ENCODE measurements at regions not wholly inside any gene's neighbourhood (a gene's known extent, or its start where the extent isn't known, plus 50 kb on each side); places are given as distances from the start of the nearest gene placed in this dataset.

DNA sequence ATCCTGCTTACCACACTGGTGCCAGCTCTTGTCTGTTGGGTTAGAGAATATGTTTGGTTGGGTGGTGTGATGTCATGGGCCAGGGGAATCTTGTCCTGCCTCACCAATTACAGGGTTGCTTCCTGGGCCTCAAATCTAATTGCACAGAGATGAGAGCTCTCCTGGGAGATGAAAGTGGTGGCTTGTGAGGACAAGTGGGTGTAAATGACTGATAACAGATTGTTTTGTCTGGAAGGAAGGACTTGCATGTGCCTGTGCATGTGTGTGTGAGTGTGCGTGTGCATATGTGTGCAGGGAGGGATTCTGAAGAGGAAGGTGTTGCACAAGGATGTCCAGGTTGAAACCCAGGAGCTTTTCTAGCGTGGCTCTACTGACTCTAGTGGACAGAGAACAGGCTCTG is 271.9 kb downstream of the LOXHD1 start:
- no peak for DNase-seq (ENCODE audit: low spot score)

GRCh38 chr18:46386788-46387187 is 270.2 kb downstream of the LOXHD1 start:
- DNase-seq (ENCODE audit: low spot score), result no peak

DNA sequence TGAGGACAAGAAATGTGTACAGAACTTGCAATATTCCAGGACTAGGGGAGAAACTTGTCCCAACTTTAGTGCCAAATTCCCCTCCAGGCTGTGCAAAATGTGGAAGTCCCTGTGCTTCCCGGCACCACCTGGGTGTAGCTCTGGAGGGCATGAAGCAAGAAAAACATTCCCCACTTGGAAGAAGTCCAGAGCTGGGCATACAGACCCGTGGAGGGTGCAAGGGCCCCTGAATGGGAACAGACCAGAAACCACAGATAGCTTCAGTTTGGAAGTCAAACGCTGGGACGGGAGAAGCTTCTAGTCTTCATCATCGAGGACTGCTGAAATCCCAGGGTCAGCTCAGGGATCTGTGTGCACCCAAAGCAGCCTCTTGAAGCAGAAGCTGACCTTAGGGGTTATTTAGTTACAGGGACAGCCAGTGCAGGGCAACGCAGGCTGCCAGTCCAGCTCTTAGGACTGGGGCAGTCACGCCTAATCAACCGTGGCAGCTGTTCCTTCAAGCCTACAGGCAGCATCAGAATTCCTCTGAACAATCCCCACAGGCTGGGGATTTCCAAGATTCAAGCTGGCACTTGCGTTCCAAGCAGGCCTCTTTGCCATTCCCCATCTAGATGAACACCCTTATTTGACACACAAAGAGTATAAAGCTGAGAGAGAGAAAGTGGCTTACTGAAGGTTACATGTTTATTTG is 269.4 kb downstream of the LOXHD1 start:
- DNase-seq (ENCODE audit: low spot score), result no peak

- no peak for DNase-seq (ENCODE audit: low spot score)
Measured at GRCh38 chr18:46388286-46388685, 268.7 kb downstream of the LOXHD1 start.

DNA sequence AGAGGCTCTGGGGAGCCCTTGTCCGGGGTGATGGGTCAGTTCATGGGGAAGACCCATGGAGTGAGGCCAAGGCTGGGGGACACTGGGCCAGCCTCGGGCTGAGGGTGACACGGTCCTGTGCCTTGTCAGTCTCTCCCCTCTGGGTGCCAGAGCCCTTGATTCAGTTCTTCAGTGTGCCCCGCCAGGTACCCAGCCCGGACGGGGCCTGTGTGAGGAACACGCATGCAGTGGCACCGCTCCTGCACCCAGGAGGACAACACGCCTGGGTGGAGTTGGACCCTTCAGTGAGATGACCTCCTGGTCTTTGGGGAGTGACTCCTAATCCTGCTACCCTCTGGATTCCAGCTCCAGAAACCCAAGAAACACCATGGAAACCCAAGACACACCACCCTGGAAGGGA is 264.4 kb downstream of the LOXHD1 start:
- DNase-seq (ENCODE audit: low spot score), result no peak

DNA sequence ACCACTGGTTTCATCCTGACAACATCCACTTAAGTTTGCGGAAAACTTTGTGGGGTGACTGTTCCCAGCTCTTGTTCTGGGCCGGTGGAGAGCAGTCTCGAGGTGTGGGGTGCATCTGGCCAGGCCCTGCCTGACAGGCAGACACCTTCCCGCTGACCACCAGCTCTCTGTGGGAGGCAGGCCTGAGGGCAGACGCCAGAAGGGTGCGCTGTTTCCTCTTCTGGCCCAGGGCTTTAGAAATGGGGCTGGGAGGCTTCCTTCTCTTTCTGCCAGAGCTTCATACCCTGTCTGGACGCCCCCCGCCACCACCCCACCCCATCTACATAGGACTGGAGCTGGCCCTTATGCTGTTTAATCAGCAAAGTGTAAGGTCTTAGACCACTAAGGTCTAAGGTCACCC is 263.8 kb downstream of the LOXHD1 start:
- no peak for DNase-seq (ENCODE audit: low spot score)

DNA sequence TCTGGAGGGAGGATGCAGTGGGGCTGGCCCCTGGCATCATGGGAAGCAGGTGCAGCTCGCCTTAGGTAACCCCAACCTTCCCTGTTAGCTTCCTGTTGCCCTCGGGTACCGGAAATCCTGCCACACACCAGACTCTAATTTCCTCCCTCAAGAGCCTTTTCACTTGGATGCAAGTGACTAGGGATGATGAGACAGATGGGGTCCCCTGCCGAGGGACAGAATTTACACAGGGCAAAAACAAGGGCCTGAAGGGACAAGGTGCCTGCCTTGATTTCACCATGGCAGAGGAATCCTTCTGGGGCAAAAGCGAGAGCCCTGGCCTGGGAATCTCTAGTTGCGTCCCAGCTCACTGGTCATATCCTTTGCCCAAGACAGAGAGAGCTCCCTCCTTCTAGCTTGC is 263.1 kb downstream of the LOXHD1 start:
- no peak for DNase-seq (ENCODE audit: low spot score)

DNA sequence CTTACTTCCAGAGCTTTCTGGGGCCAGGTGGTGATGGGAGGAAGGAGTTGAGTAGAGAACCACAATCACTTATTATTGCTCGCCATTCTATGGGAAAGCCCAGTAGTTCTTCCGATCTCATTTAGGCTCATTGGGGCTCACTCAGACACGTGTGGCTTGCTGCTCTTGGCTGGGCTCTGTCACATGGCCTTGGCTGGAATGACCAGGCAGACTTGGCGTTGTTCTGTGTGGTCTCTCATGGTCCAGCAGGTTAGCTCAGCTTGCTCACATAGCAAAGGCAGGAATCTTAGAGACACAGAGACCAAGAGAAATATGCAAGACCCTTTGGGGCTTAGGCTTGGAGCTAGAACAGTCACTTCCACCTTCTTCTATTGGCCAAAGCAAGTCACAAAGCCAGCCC is 261.2 kb downstream of the LOXHD1 start:
- DNase-seq (ENCODE audit: low spot score), result no peak

GRCh38 chr18:46397174-46397573 is 259.8 kb downstream of the LOXHD1 start:
- DNase-seq (ENCODE audit: low spot score), result no peak

- DNase-seq (ENCODE audit: low spot score), result no peak
Measured at GRCh38 chr18:46398005-46398404, 259.0 kb downstream of the LOXHD1 start.

DNA sequence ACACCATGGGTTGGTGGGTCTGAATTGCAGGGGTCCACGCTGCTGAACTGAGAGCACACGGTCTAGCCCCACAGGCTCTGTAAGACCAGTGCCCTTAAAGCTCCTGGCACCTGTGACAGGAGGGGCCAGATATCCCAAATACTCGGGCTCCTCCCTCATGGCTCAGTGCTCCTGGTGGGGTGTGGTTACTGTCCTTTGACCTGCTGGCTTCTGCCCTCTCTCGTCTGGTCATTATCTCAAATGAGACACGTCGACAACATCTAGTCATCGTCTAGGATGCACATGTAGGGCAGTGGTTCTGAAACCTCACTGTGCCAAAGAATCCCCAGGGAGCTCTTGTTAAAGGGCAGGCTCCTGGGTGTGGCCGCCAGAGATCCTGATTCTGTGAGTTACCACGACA is 258.4 kb downstream of the LOXHD1 start:
- no peak for DNase-seq (ENCODE audit: low spot score)

DNA sequence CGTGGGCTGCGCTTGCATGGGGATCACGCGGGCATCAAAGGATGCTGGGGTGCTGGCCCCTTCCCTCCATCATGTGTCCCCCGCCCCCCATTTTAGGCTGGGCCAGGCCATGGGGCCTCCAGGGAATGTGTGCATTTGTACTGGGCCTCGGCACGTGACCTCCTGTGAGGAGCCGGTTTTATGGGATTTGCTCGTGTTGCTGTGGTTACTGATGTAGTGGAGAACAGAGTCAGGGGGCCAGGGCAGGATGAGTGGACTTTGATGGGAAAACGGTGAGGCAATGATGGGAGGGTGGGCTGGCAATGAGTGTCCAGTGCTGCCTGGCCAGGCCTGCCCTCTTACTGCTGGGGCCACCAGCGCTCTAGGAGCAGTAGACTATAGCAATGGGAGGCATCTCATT is 257.7 kb downstream of the LOXHD1 start:
- DNase-seq (ENCODE audit: low spot score), result no peak

DNA sequence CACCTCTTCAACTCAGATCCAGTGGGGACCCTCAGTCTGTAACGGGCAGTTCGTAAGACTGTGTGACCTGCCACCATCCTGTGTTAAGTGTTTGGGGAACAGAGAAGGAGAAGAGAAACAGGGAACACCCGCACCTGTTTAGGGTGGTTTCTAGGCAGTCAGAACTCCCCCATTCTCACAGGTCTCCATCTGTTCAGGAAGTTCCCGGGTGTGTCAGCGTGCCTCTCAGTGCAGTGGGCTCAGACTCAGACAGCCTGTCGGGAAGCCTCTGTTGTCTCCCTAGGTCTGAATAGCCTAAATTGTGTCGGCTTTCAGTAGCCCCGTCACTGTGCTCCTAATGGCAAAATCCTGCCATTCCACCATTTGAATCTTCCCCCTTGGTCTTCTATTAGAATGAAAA is 256.6 kb downstream of the LOXHD1 start:
- DNase-seq (ENCODE audit: low spot score), result no peak

GRCh38 chr18:46401486-46402070 is 255.4 kb downstream of the LOXHD1 start:
- no peak for DNase-seq (ENCODE audit: low spot score)

DNA sequence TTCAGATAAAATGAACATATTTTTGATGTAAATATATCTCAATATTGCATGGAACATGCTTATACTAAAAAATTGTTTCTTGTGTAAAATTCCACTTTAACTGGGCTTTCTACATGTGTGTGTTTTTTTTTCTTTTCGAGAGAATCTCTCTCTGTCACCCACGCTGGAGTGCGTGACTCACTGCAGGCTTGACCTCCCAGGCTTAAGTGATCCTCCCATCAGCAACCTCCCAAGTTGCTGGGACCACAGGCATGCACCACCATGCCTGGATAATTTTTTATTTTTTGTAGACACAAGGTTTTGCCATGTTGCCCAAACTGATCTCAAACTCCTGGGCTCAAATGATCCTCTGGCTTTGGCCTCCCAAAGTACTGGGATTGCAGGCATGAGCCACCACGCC is 254.6 kb downstream of the LOXHD1 start:
- DNase-seq (ENCODE audit: low spot score), result no peak

DNA sequence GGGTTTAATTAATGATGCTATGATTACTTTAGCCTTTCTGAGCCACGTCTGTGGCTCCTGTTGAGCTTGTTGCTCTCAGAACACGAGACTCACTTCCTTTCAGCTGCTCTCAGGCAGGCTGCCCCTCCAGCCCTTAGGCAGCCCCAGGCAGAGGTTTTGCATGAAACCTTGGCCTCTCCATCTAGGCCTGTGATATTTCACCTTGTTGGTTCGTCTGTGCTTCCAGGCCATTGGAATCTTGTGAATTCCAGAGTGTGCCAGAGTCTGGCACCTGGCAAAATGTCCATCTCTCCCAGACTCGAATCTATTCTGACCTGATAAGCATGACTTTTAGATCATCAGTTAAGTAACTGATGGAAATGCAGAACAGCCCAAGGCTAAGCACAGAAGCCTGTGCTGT is 254.1 kb downstream of the LOXHD1 start:
- DNase-seq (ENCODE audit: low spot score), result no peak

GRCh38 chr18:46405832-46406538 is 251.0 kb downstream of the LOXHD1 start:
- DNase-seq (ENCODE audit: low spot score), result no peak

GRCh38 chr18:46406539-46406932 is 250.5 kb downstream of the LOXHD1 start:
- peak; percentile 62 for DNase-seq (ENCODE audit: low spot score)

DNA sequence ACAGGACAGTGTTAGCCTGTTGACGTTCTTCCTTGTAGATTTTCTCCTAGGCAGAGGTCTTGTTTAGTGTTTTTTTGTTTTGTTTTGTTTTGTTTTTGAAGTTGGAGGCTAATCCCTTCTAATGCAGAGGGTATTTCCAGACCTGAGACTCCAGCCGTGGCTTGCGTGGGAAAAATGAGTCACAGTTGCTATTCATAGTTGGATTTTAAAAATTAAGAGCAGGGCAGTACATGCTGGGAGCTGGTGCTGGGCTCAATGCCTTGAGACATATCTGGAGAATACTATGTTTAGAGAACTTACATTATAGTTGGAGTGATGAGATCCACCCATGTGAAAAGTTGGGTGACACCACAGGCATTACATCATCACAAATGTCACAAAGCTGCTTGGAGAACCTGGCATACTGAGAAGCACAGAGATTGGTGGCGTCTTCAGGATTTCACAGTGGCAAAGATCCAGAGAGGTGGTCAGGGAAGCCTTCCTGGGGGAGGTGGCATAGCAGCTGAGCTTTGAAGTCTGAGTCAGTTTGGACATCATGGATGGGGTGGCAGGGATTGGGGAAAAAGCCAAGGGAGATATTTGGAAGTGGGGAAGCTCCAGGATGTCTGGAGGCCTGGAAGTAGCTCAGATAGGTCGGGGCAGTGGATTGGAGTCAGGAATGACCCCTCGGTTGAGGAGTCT is 249.4 kb downstream of the LOXHD1 start:
- no peak for DNase-seq (ENCODE audit: low spot score)

GRCh38 chr18:46408334-46408987 is 248.6 kb downstream of the LOXHD1 start:
- no peak for DNase-seq (ENCODE audit: low spot score)

DNA sequence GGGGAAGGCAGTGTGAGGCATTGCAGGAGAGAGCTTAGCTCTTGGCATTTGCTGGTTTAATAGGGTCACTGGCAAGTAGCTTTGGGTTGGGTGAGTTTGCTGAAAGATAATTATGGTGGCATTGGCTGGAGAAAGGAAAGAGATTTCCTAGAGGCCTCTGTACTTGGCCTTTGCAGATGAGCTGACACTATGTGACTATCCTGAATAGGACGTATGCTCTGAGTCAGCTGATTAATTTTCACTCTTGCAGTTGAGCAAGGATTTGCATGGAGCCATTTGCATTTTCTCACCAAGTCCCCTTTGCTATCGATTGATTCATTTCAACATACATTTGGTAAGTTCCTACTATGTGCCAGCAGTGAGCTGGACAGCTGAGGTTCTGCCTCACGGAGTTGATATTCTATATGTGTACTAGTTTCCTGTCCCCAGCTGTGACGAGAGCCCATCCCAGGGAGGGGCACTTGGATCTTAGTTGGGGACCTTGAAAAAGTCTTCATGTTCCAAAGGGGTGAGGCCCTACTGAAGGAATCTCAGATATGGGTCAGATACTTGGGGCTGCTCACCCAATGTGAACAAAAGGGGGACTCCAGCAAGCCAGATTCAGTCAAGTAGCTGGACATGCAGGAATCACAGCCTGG is 245.7 kb downstream of the LOXHD1 start:
- DNase-seq (ENCODE audit: low spot score), result no peak

All from D341Med (cell line).